Breast epithelium (tissue), 4 donors: ENCODE measurements at regions not wholly inside any gene's neighbourhood (a gene's known extent, or its start where the extent isn't known, plus 50 kb on each side); places are given as distances from the start of the nearest gene placed in this dataset.

ENCODE experiments used
- DNase-seq, 2 donors: peaks; one replicate each; pipeline ENCODE4 v3.0.0-alpha.2; 2019; ENCODE audit warnings: low spot score in 2 of 2
- H3K27ac ChIP-seq, 2 donors: fragments of 200-600 bp; sonication (generic) in 1 of 2; one replicate each; pipeline ENCODE4 v1.5.1; 2016 to 2019; ENCODE audit warnings: mild to moderate bottlenecking in 1 of 2
- H3K27me3 ChIP-seq, 2 donors: fragments of 200-600 bp; sonication (generic) in 1 of 2; one replicate each; pipeline versions ENCODE4 v1.5.1 to v1.6.0; 2017 to 2019; ENCODE audit warnings: control low read depth in 1 of 2, mild to moderate bottlenecking in 1 of 2
- H3K36me3 ChIP-seq: fragments of 200-600 bp; one replicate; pipeline ENCODE4 v1.5.1; 2019
- H3K4me1 ChIP-seq, 2 donors: fragments of 200-600 bp; sonication (generic); one replicate each; pipeline ENCODE4 v1.5.1; 2016 to 2019; ENCODE audit warnings: control low read depth in 1 of 2
- H3K4me3 ChIP-seq, 3 donors: fragments of 200-600 bp; sonication (generic); 1 replicate in 2 of 3; 2 replicates in 1 of 3; pipeline ENCODE4 v1.5.1; 2016 to 2019; ENCODE audit warnings: mild to moderate bottlenecking in 3 of 3, moderate library complexity in 2 of 3
- H3K9me3 ChIP-seq, 2 donors: fragments of 200-600 bp; sonication (generic) in 1 of 2; one replicate each; pipeline ENCODE4 v1.5.1; 2016 to 2019; ENCODE audit warnings: control low read depth in 1 of 2
- POLR2A ChIP-seq: fragments of 450-650 bp; IDR thresholded peaks from one replicate; pipeline ENCODE4 v1.6.1; 2016; ENCODE audit warnings: antibody characterized with exemption, mild to moderate bottlenecking, moderate library complexity
- POLR2AphosphoS5 ChIP-seq, 3 donors: sonication (generic); formaldehyde crosslinking; IDR thresholded peaks; one replicate each; pipeline ENCODE4 v1.6.1; 2017; ENCODE audit warnings: antibody characterized with exemption in 3 of 3
- intact Hi-C: fragments of 100-400 bp; cut with DNase I; formaldehyde crosslinking; loops from one replicate; pipeline ENCODE4 v1.15.1; 2023; ENCODE audit warnings: low total_unique reads
- TF ChIP-seq, protein P1 (sequence below), 3 donors: fragments of 450-650 bp; IDR thresholded peaks; one replicate each; pipeline ENCODE4 v1.5.1; 2016 to 2017; ENCODE audit warnings: antibody characterized with exemption in 3 of 3, mild to moderate bottlenecking in 3 of 3, moderate library complexity in 3 of 3

DNA sequence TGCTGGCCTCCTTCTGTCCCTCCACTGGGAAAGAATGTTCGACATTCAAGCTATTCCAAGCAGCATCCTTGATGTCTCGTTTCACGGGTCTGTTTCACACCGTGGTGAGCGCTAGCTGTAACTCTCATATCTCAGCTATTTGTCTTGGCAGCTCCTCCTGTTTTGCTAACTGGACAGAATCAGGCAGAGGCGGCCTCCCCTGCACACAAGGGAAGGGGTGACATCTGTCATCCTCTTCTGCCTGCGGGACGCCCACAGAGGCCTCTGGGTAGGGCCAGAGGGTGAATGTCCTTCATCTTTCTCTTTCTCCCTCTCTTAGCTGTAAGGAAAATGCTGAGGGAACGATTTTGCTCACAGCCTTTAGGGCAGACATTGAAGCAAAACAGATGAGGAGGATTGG is 232.8 kb upstream of the GMDS start:
- DNase-seq: no peak
- Histone ChIP-seq H3K4me3 (no peak overlapping the region), H3K4me1 (no peaks in the 10 kb centered on the region), H3K36me3 (no peaks in the 10 kb centered on the region), H3K9me3 (no peaks in the 10 kb centered on the region), H3K27ac (no peak overlapping the region), H3K27me3 (no peaks in the 10 kb centered on the region)
- TF ChIP-seq POLR2A (no peak), POLR2AphosphoS5 (IDR thresholded peaks at IDR 0.05) (no peak)
- TF ChIP-seq, protein P1, sequence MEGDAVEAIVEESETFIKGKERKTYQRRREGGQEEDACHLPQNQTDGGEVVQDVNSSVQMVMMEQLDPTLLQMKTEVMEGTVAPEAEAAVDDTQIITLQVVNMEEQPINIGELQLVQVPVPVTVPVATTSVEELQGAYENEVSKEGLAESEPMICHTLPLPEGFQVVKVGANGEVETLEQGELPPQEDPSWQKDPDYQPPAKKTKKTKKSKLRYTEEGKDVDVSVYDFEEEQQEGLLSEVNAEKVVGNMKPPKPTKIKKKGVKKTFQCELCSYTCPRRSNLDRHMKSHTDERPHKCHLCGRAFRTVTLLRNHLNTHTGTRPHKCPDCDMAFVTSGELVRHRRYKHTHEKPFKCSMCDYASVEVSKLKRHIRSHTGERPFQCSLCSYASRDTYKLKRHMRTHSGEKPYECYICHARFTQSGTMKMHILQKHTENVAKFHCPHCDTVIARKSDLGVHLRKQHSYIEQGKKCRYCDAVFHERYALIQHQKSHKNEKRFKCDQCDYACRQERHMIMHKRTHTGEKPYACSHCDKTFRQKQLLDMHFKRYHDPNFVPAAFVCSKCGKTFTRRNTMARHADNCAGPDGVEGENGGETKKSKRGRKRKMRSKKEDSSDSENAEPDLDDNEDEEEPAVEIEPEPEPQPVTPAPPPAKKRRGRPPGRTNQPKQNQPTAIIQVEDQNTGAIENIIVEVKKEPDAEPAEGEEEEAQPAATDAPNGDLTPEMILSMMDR (IDR thresholded peaks at IDR 0.05): no peak
- intact Hi-C loops: no loop called here

DNA sequence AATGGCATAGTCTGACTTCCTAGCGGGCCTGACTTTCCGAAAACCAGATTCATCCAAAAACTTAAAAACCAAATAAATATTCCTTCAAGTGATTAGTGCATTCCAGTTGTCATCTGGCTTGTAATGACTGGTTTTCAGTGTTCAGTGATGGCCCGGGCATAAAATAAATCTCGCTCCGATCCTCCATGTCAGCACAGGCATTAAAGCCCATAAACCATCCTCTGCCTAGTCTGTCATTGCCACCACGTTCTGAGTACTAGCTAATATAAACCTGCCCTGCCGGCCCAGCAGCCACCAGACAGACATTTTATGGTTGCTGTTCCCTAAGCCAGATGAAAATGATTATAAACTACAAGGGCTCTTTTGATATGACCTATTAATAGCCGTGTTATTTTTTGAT is 232.3 kb upstream of the GMDS start:
- DNase-seq: no peak
- intact Hi-C loops: no loop called here
- no peaks in the 10 kb centered on the region for H3K4me1 ChIP-seq
- no peaks in the 10 kb centered on the region for H3K27me3 ChIP-seq
- H3K4me3 ChIP-seq: no peak overlapping the region
- no peak overlapping the region for H3K27ac ChIP-seq
- TF ChIP-seq, protein P1 (IDR thresholded peaks at IDR 0.05): no peak
- TF ChIP-seq POLR2AphosphoS5 (IDR thresholded peaks at IDR 0.05): no peak
- no peak for TF ChIP-seq POLR2A
- H3K36me3 ChIP-seq: no peaks in the 10 kb centered on the region
- H3K9me3 ChIP-seq: no peaks in the 10 kb centered on the region

DNA sequence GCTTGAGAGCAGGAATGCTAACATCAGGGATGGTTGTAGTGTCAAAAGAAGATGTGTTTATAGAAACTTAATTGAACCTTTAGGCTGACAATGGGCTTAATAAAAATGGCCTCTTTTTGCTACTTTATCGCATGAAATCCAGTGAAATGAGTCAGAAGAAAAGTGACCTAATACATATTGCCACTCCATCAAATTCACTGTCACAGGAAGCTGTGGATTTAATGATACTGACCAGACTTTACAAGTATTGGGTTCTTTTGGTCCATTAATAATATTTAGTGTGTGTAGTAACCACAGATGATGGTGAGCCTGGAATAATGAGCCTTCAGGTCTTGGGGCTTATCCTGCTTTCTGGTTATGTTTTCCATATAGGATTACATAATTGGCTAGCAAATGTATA is 231.8 kb upstream of the GMDS start:
- intact Hi-C loops: no loop called here
- DNase-seq: no peak
- H3K27me3 ChIP-seq: no peaks in the 10 kb centered on the region
- no peaks in the 10 kb centered on the region for H3K9me3 ChIP-seq
- no peaks in the 10 kb centered on the region for H3K36me3 ChIP-seq
- H3K27ac ChIP-seq: no peak overlapping the region
- no peak overlapping the region for H3K4me3 ChIP-seq
- TF ChIP-seq POLR2AphosphoS5 (IDR thresholded peaks at IDR 0.05) (no peak), POLR2A (no peak)
- TF ChIP-seq, protein P1 (IDR thresholded peaks at IDR 0.05): no peak
- H3K4me1 ChIP-seq: no peaks in the 10 kb centered on the region

DNA sequence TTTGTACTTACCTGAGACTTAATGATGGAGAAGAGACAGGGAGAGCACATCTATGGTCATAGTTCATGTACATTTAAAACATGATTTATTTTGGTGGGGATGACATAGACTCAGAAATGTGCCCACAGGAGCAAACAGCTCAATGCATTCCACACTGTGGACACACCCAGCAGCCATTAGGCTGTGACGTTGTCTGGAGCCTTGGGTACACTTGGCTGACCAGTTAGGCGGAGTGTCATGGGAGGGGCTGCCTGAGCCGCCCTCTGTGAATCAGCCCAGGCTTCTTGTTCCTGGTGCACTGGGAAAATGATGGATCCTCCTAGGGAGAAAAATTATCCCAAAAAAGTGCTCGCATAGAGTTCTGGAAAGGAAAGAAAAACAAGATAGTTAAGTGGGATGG is 231.0 kb upstream of the GMDS start:
- TF ChIP-seq, protein P1 (IDR thresholded peaks at IDR 0.05): no peak
- intact Hi-C loops: no loop called here
- Histone ChIP-seq H3K27ac (no peak overlapping the region), H3K36me3 (no peaks in the 10 kb centered on the region), H3K27me3 (no peaks in the 10 kb centered on the region), H3K4me3 (no peak overlapping the region), H3K9me3 (no peaks in the 10 kb centered on the region), H3K4me1 (no peaks in the 10 kb centered on the region)
- no peak for DNase-seq

DNA sequence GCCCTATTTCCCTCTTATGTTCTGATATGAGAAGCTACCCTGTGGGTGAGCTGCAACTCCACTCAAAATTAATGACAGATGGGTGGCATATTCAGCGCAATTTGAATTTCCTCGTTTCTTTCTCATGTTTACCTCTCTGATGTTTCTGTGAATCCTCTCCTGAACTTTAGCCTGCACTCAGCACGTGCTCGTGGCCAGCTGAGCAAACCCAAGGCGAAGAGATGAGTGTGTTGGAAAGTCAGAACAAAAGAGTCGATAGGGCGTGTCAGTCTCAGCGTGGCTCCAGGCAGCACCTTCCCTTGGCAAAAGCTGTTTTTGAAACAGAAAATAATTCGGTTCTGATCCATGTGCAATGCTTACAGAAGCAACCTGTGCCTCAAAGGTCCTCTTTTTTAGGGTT is 226.1 kb upstream of the GMDS start:
- intact Hi-C loops: no loop called here
- Histone ChIP-seq H3K27ac (no peak overlapping the region), H3K9me3 (no peaks in the 10 kb centered on the region), H3K4me3 (no peak overlapping the region), H3K27me3 (no peaks in the 10 kb centered on the region), H3K4me1 (no peaks in the 10 kb centered on the region), H3K36me3 (no peaks in the 10 kb centered on the region)
- TF ChIP-seq POLR2A (no peak), POLR2AphosphoS5 (IDR thresholded peaks at IDR 0.05) (no peak)
- TF ChIP-seq, protein P1 (IDR thresholded peaks at IDR 0.05): no peak
- DNase-seq: no peak
